SW480 (cell line): ENCODE measurements at regions not wholly inside any gene's neighbourhood (a gene's known extent, or its start where the extent isn't known, plus 50 kb on each side); places are given as distances from the start of the nearest gene placed in this dataset.
"Not testable (repeated sequence)": the region's sequence is repeated elsewhere in the genome, so short reads cannot be mapped to it uniquely, and the experiment has no call there.

Source experiments
- DNase-seq: peaks from one replicate; pipeline ENCODE4 v3.0.0-alpha.2; 2016; ENCODE audit warnings: low spot score

- no peak for DNase-seq
Observed at GRCh38 chr9:113705306-113705927, 170.7 kb upstream of the ZNF618 start.

GRCh38 chr9:113705928-113706519, 170.1 kb upstream of the ZNF618 start:
- DNase-seq = peak; percentile 29

GRCh38 chr9:113707953-113708695, 168.0 kb upstream of the ZNF618 start:
- peak; percentile 17 for DNase-seq

- no peak for DNase-seq
Observed at GRCh38 chr9:113708821-113709713, 167.0 kb upstream of the ZNF618 start.

GRCh38 chr9:113709721-113710120, 166.4 kb upstream of the ZNF618 start:
- DNase-seq = no peak

- DNase-seq = no peak
Observed at GRCh38 chr9:113711251-113711650, 164.9 kb upstream of the ZNF618 start.

GRCh38 chr9:113712053-113712452, 164.1 kb upstream of the ZNF618 start:
- no peak for DNase-seq

GRCh38 chr9:113715086-113715485, 161.0 kb upstream of the ZNF618 start:
- DNase-seq = no peak

GRCh38 chr9:113719919-113720318, 156.2 kb upstream of the ZNF618 start:
- no peak for DNase-seq

- DNase-seq = no peak
Observed at GRCh38 chr9:113720495-113720894, 155.6 kb upstream of the ZNF618 start.

- no peak for DNase-seq
Observed at GRCh38 chr9:113721856-113722255, 154.3 kb upstream of the ZNF618 start.

GRCh38 chr9:113724202-113724601, 151.9 kb upstream of the ZNF618 start:
- no peak for DNase-seq

- no peak for DNase-seq
Observed at GRCh38 chr9:113728989-113729388, 147.1 kb upstream of the ZNF618 start.

GRCh38 chr9:113734826-113735225, 141.3 kb upstream of the ZNF618 start:
- DNase-seq = no peak

GRCh38 chr9:113737517-113738271, 138.4 kb upstream of the ZNF618 start:
- DNase-seq = peak; percentile 58

- DNase-seq = no peak
Observed at GRCh38 chr9:113738496-113738892, 137.6 kb upstream of the ZNF618 start.

- peak; percentile 23 for DNase-seq
Observed at GRCh38 chr9:113738893-113739604, 137.1 kb upstream of the ZNF618 start.

- not testable (repeated sequence) for DNase-seq
Observed at GRCh38 chr9:113739605-113740507, 136.3 kb upstream of the ZNF618 start.
